OCI-LY1 (cell line): ENCODE measurements at regions not wholly inside any gene's neighbourhood (a gene's known extent, or its start where the extent isn't known, plus 50 kb on each side); places are given as distances from the start of the nearest gene placed in this dataset.

ENCODE experiments used
- H2AFZ ChIP-seq: fragments of 200-600 bp; sonication (generic), shearing (Covaris generic); 2 replicates; pipeline ENCODE4 v1.6.0; 2014; ENCODE audit warnings: antibody characterized with exemption, mild to moderate bottlenecking, low read length
- H3F3A ChIP-seq: fragments of 200-600 bp; sonication (generic), shearing (Covaris generic); 2 replicates; pipeline ENCODE4 v1.6.0; 2014; ENCODE audit warnings: mild to moderate bottlenecking, antibody characterized with exemption, low read length, moderate library complexity; ENCODE audit not compliant: insufficient read depth
- H3K27ac ChIP-seq: fragments of 200-600 bp; sonication (generic); 2 replicates; pipeline ENCODE4 v1.5.1; 2014; ENCODE audit warnings: low read length, mixed run types, mild to moderate bottlenecking, low read depth; ENCODE audit not compliant: poor library complexity, severe bottlenecking
- H3K27me3 ChIP-seq: fragments of 200-600 bp; sonication (generic); 2 replicates; pipeline ENCODE4 v1.6.0; 2014; ENCODE audit warnings: antibody characterized with exemption, mild to moderate bottlenecking, low read length, moderate library complexity; ENCODE audit not compliant: insufficient read depth
- H3K36me3 ChIP-seq: fragments of 200-600 bp; sonication (generic); 2 replicates; pipeline ENCODE4 v1.6.1; 2014; ENCODE audit warnings: mild to moderate bottlenecking, antibody characterized with exemption, low read length, moderate library complexity, mixed read lengths; ENCODE audit not compliant: insufficient read depth
- H3K4me1 ChIP-seq: fragments of 200-600 bp; sonication (generic); 2 replicates; pipeline ENCODE4 v1.5.1; 2014; ENCODE audit warnings: mild to moderate bottlenecking, low read length, moderate library complexity; ENCODE audit not compliant: insufficient read depth, severe bottlenecking
- H3K4me2 ChIP-seq: fragments of 200-600 bp; sonication (generic), shearing (Covaris generic); 2 replicates; pipeline ENCODE4 v1.6.1; 2014; ENCODE audit warnings: low read length
- H3K4me3 ChIP-seq: fragments of 200-600 bp; sonication (generic); 2 replicates; pipeline ENCODE4 v1.5.1; 2014; ENCODE audit warnings: low read length, low read depth, mild to moderate bottlenecking, mixed read lengths; ENCODE audit not compliant: poor library complexity, severe bottlenecking
- H3K79me2 ChIP-seq: fragments of 200-600 bp; shearing (Covaris generic); 2 replicates; pipeline ENCODE4 v1.6.1; 2016; ENCODE audit warnings: mixed run types, low read length, mixed read lengths; ENCODE audit not compliant: insufficient read depth
- H3K9ac ChIP-seq: fragments of 200-600 bp; sonication (generic), shearing (Covaris generic); 2 replicates; pipeline ENCODE4 v1.6.1; 2014; ENCODE audit warnings: mild to moderate bottlenecking, low read length, mixed read lengths
- H3K9me2 ChIP-seq: fragments of 200-600 bp; sonication (generic), shearing (Covaris generic); 2 replicates; pipeline ENCODE4 v1.6.1; 2014; ENCODE audit warnings: low read depth, mild to moderate bottlenecking, low read length, mixed read lengths
- H3K9me3 ChIP-seq: fragments of 200-600 bp; shearing (Covaris generic); 2 replicates; pipeline ENCODE4 v1.6.1; 2014; ENCODE audit warnings: low read length, mixed read lengths
- H4K20me1 ChIP-seq: fragments of 200-600 bp; sonication (generic), shearing (Covaris generic); 2 replicates; pipeline ENCODE4 v1.6.0; 2016; ENCODE audit warnings: mild to moderate bottlenecking, low read length; ENCODE audit not compliant: insufficient read depth
- CTCF ChIP-seq: fragments of 200-600 bp; sonication (generic), shearing (Covaris generic); IDR thresholded peaks from 2 replicates; pipeline ENCODE4 v1.5.1; 2017; ENCODE audit warnings: mild to moderate bottlenecking, antibody characterized with exemption, low read length, moderate library complexity, mixed read lengths
- EZH2 ChIP-seq: fragments of 200-600 bp; sonication (generic), shearing (Covaris generic); IDR thresholded peaks from 2 replicates; pipeline ENCODE4 v1.8.0; 2017; ENCODE audit warnings: borderline replicate concordance, mixed run types, mild to moderate bottlenecking, antibody characterized with exemption, low read length, moderate library complexity, mixed read lengths

- H3K27me3 ChIP-seq, result no peaks in the 10 kb centered on the region
- no peaks in the 10 kb centered on the region for H3K36me3 ChIP-seq
- H3K79me2 ChIP-seq, result no peaks in the 10 kb centered on the region
- H3K9me2 ChIP-seq, result no peaks in the 10 kb centered on the region
- no peak overlapping the region for H2AFZ ChIP-seq
- H3K4me3 ChIP-seq, result no peak overlapping the region
- H3K9me3 ChIP-seq, result no peaks in the 10 kb centered on the region; the same call in 1 of the 2 replicates
- H3K4me1 ChIP-seq, result no peaks in the 10 kb centered on the region
- TF ChIP-seq EZH2 (no peak), CTCF (no peak)
- H3F3A ChIP-seq, result no peaks in the 10 kb centered on the region
- no peak overlapping the region for H3K4me2 ChIP-seq
- H3K27ac ChIP-seq, result no peak overlapping the region
- H4K20me1 ChIP-seq, result no peaks in the 10 kb centered on the region
- no peak overlapping the region for H3K9ac ChIP-seq
Observed at GRCh38 chr14:101098177-101098576, 194.7 kb upstream of the RTL1 start.

GRCh38 chr14:101098641-101099040 lies 195.1 kb upstream of the RTL1 start:
- H3K36me3 ChIP-seq, result no peaks in the 10 kb centered on the region
- no peaks in the 10 kb centered on the region for H3K4me1 ChIP-seq

GRCh38 chr14:101101456-101102056 lies 198.0 kb upstream of the RTL1 start:
- no peaks in the 10 kb centered on the region for H3K27me3 ChIP-seq
- no peaks in the 10 kb centered on the region for H3K79me2 ChIP-seq
- no peaks in the 10 kb centered on the region for H3K4me1 ChIP-seq
- no peak for TF ChIP-seq CTCF
- no peak overlapping the region for H2AFZ ChIP-seq
- H3K36me3 ChIP-seq, result no peaks in the 10 kb centered on the region
- no peaks in the 10 kb centered on the region; the same call in 1 of the 2 replicates for H3K9me3 ChIP-seq
- H4K20me1 ChIP-seq, result no peaks in the 10 kb centered on the region
- H3K4me2 ChIP-seq, result no peak overlapping the region
- H3K9me2 ChIP-seq, result no peaks in the 10 kb centered on the region
- no peaks in the 10 kb centered on the region for H3F3A ChIP-seq
- no peak overlapping the region for H3K9ac ChIP-seq
- no peak overlapping the region for H3K4me3 ChIP-seq
- H3K27ac ChIP-seq, result no peak overlapping the region

More at GRCh38 chr14:101098641-101099040, 195.1 kb upstream of the RTL1 start:
- Histone ChIP-seq H3K9me2 (no peaks in the 10 kb centered on the region), H4K20me1 (no peaks in the 10 kb centered on the region), H3K27ac (no peak overlapping the region), H2AFZ (no peak overlapping the region), H3K27me3 (no peaks in the 10 kb centered on the region), H3K4me3 (no peak overlapping the region), H3K9ac (no peak overlapping the region), H3F3A (no peaks in the 10 kb centered on the region), H3K9me3 (no peaks in the 10 kb centered on the region; the same call in 1 of the 2 replicates), H3K4me2 (no peak overlapping the region), H3K79me2 (no peaks in the 10 kb centered on the region)
- no peak for TF ChIP-seq CTCF
- no peak for TF ChIP-seq EZH2
